ENCODE measurements at regions not wholly inside any gene's neighbourhood (a gene's known extent, or its start where the extent isn't known, plus 50 kb on each side); places are given as distances from the start of the nearest gene placed in this dataset.

- no peaks in the 10 kb centered on the region for H3K9me3 ChIP-seq
- ChIA-PET POLR2A (no interaction called here), CTCF (no interaction called here)
- H3K4me1 ChIP-seq: no peaks in the 10 kb centered on the region
- intact Hi-C loops (cut with micrococcal nuclease; ENCODE audit: unreplicated experiment): no loop called here
- TF ChIP-seq CTCF (IDR thresholded peaks at IDR 0.05; ENCODE audit: insufficient read depth in 1 of 2, low read depth in 1 of 2, low read length in 1 of 2, severe bottlenecking in 1 of 2, unreplicated experiment in 1 of 2): no peak
- DNase-seq: no peak
- H3K36me3 ChIP-seq (ENCODE audit: control insufficient read depth, insufficient read depth, low read length): no peaks in the 10 kb centered on the region
- H3K9me3 Mint-ChIP-seq (ENCODE audit: unreplicated experiment): no peaks in the 10 kb centered on the region
- peaks cover 3% of the 10 kb centered on the region for H3K27me3 Mint-ChIP-seq (ENCODE audit: insufficient read depth, unreplicated experiment)
- no peaks in the 10 kb centered on the region for H3K36me3 Mint-ChIP-seq (ENCODE audit: insufficient read depth, unreplicated experiment)
- no peaks in the 10 kb centered on the region for H3K27me3 ChIP-seq (replicated peaks; ENCODE audit: control insufficient read depth, insufficient read depth, low read length)
- no peak overlapping the region for H3K27ac Mint-ChIP-seq (ENCODE audit: unreplicated experiment)
- no peak overlapping the region for H3K4me3 Mint-ChIP-seq (ENCODE audit: unreplicated experiment)
- H3K4me1 Mint-ChIP-seq (ENCODE audit: low read depth, unreplicated experiment): peaks cover 7% of the 10 kb centered on the region
- BruUV-seq (replicated peaks): no TSS peak
- H3K4me3 ChIP-seq (ENCODE audit: low read depth, low read length): no peak overlapping the region
Measured at GRCh38 chr2:57776916-57777315, 269.7 kb upstream of the VRK2 start.

DNA sequence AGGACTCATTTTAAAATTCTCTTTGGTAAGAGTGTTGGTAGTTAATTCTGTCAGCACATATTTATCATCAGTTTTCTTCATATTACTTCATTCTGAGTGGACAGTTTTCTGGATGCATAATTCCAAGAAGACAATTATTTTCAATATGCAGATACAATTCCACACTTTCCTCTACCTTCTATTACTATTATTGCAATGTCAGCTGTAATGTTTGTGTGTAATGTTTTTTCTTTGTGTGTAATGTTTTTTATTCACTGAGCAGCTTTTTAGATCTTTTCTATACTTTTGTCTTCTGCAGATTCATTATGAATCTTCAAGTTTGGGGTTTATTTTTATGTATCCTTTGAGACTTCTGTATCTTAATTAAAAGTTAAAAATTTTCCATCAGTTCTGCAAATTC, 264.0 kb upstream of the VRK2 start:
- Mint-ChIP-seq H3K27ac (ENCODE audit: unreplicated experiment) (no peak overlapping the region), H3K36me3 (ENCODE audit: insufficient read depth, unreplicated experiment) (no peaks in the 10 kb centered on the region), H3K4me1 (ENCODE audit: low read depth, unreplicated experiment) (no peaks in the 10 kb centered on the region), H3K27me3 (ENCODE audit: insufficient read depth, unreplicated experiment) (peaks cover 3% of the 10 kb centered on the region), H3K4me3 (ENCODE audit: unreplicated experiment) (no peak overlapping the region), H3K9me3 (ENCODE audit: unreplicated experiment) (no peaks in the 10 kb centered on the region)
- no peak for TF ChIP-seq CTCF (IDR thresholded peaks at IDR 0.05; ENCODE audit: insufficient read depth in 1 of 2, low read depth in 1 of 2, low read length in 1 of 2, severe bottlenecking in 1 of 2, unreplicated experiment in 1 of 2)
- H3K4me1 ChIP-seq: no peaks in the 10 kb centered on the region
- no peaks in the 10 kb centered on the region for H3K27me3 ChIP-seq (replicated peaks; ENCODE audit: control insufficient read depth, insufficient read depth, low read length)
- H3K9me3 ChIP-seq: no peaks in the 10 kb centered on the region
- ChIA-PET POLR2A (no interaction called here), CTCF (no interaction called here)
- DNase-seq: no peak
- intact Hi-C loops (cut with micrococcal nuclease; ENCODE audit: unreplicated experiment): no loop called here
- BruUV-seq (replicated peaks): no TSS peak
- no peak overlapping the region for H3K4me3 ChIP-seq (ENCODE audit: low read depth, low read length)
- H3K36me3 ChIP-seq (ENCODE audit: control insufficient read depth, insufficient read depth, low read length): no peaks in the 10 kb centered on the region

- Mint-ChIP-seq H3K4me1 (ENCODE audit: low read depth, unreplicated experiment) (no peaks in the 10 kb centered on the region), H3K36me3 (ENCODE audit: insufficient read depth, unreplicated experiment) (no peaks in the 10 kb centered on the region), H3K4me3 (ENCODE audit: unreplicated experiment) (no peak overlapping the region), H3K27me3 (ENCODE audit: insufficient read depth, unreplicated experiment) (peaks cover 11% of the 10 kb centered on the region), H3K27ac (ENCODE audit: unreplicated experiment) (no peak overlapping the region), H3K9me3 (ENCODE audit: unreplicated experiment) (no peaks in the 10 kb centered on the region)
- H3K4me1 ChIP-seq: peaks cover 5% of the 10 kb centered on the region; the same call in 1 of the 2 replicates
- no peaks in the 10 kb centered on the region for H3K27me3 ChIP-seq (replicated peaks; ENCODE audit: control insufficient read depth, insufficient read depth, low read length)
- no peak for TF ChIP-seq CTCF (IDR thresholded peaks at IDR 0.05; ENCODE audit: insufficient read depth in 1 of 2, low read depth in 1 of 2, low read length in 1 of 2, severe bottlenecking in 1 of 2, unreplicated experiment in 1 of 2)
- intact Hi-C loops (cut with micrococcal nuclease; ENCODE audit: unreplicated experiment): no loop called here
- no peaks in the 10 kb centered on the region for H3K36me3 ChIP-seq (ENCODE audit: control insufficient read depth, insufficient read depth, low read length)
- no TSS peak for BruUV-seq (replicated peaks)
- ChIA-PET CTCF (no interaction called here), POLR2A (no interaction called here)
- DNase-seq: no peak
- H3K4me3 ChIP-seq (ENCODE audit: low read depth, low read length): no peak overlapping the region
- no peaks in the 10 kb centered on the region for H3K9me3 ChIP-seq
Measured at GRCh38 chr2:57793310-57793709, 253.3 kb upstream of the VRK2 start.

Measured in Caco-2 (cell line).